HCT116 (cell line): ENCODE measurements at regions not wholly inside any gene's neighbourhood (a gene's known extent, or its start where the extent isn't known, plus 50 kb on each side); places are given as distances from the start of the nearest gene placed in this dataset.

Source experiments
- ATAC-seq: fragments of 200-7000 bp; cut with Tn5 transposase; 2 replicates; pipeline ENCODE4 v1.9.1; 2020; ENCODE audit warnings: mild to moderate bottlenecking, moderate library complexity
- BruUV-seq: library from RNA; stranded (reverse); fragments of 400-500 nt; replicated peaks from 2 replicates; lab custom pipeline; 2021; lab: Mats Ljungman, UMichigan
- CTCF ChIA-PET: fragments of 300-600 bp; sonication (Branson Sonifier 250); formaldehyde crosslinking; loops from one replicate; lab custom pipeline; 2021; ENCODE audit warnings: antibody characterized with exemption; lab: Charles Lee
- POLR2A ChIA-PET: fragments of 300-600, 350-600 bp; sonication (Branson Sonifier 250); formaldehyde crosslinking; loops from one replicate; lab custom pipeline; 2021; ENCODE audit warnings: antibody characterized with exemption; lab: Charles Lee
- RAD21 ChIA-PET, 2 experiments: fragments of 300-600 bp; sonication (Branson Sonifier 250); formaldehyde crosslinking; loops; one replicate each; lab custom pipeline; 2023; ENCODE audit warnings: low total read pairs in 2 of 2; ENCODE audit not compliant: uncharacterized antibody in 2 of 2, unreplicated experiment in 2 of 2, low non-redundant PET in 1 of 2; lab: Charles Lee
- DNase-seq: peaks from one replicate; pipeline ENCODE4 v3.0.0-alpha.2; 2010; ENCODE audit warnings: low read depth, low spot score
- H2AFZ ChIP-seq: fragments of 200-600 bp; shearing (Covaris generic), sonication (generic); 2 replicates; pipeline ENCODE4 v1.6.1; 2017; ENCODE audit warnings: low read depth, mixed run types, mixed read lengths, antibody characterized with exemption, low read length; ENCODE audit not compliant: poor library complexity, severe bottlenecking
- H3K27ac ChIP-seq: 2 replicates; pipeline ENCODE4 v1.5.1; 2012; ENCODE audit warnings: low read depth, low read length
- H3K27me3 ChIP-seq: fragments of 200-600 bp; sonication (generic); 2 replicates; pipeline ENCODE4 v1.6.1; 2016; ENCODE audit warnings: mixed run types, low read length, mixed read lengths; ENCODE audit not compliant: insufficient read depth
- H3K36me3 ChIP-seq, 2 experiments: fragments of 200-500 bp in 1 of 2; fragments of 200-600 bp in 1 of 2; sonication (Bioruptor generic) in 1 of 2; sonication (generic) in 1 of 2; 2 replicates each; pipeline versions ENCODE4 v1.5.1 to v1.6.1; 2014 to 2016; ENCODE audit warnings: low read length in 2 of 2, inconsistent platforms in 1 of 2, mixed read lengths in 1 of 2, mixed run types in 1 of 2; ENCODE audit not compliant: insufficient read depth in 2 of 2, control insufficient read depth in 1 of 2
- H3K4me1 ChIP-seq, 2 experiments: fragments of 200-600 bp in 1 of 2; sonication (generic) in 1 of 2; 2 replicates each; pipeline versions ENCODE4 v1.5.1 to v1.6.1; 2012 to 2017; ENCODE audit warnings: low read length in 2 of 2, inconsistent platforms in 1 of 2, mild to moderate bottlenecking in 1 of 2, mixed read lengths in 1 of 2, mixed run types in 1 of 2, moderate library complexity in 1 of 2; ENCODE audit not compliant: insufficient read depth in 2 of 2, control insufficient read depth in 1 of 2
- H3K4me2 ChIP-seq: fragments of 200-600 bp; sonication (generic); 2 replicates; pipeline ENCODE4 v1.6.1; 2017; ENCODE audit warnings: mixed run types, low read length, mixed read lengths
- H3K4me3 ChIP-seq, 2 experiments: fragments of 200-600 bp in 1 of 2; sonication (generic) in 1 of 2; replicated peaks in 1 of 2; 2 replicates each; pipeline ENCODE4 v1.5.1; 2011 to 2016; ENCODE audit warnings: low read length in 2 of 2, control low read depth in 1 of 2, low read depth in 1 of 2, mild to moderate bottlenecking in 1 of 2, mixed read lengths in 1 of 2, mixed run types in 1 of 2
- H3K79me2 ChIP-seq: fragments of 200-600 bp; sonication (generic); 2 replicates; pipeline ENCODE4 v1.6.1; 2017; ENCODE audit warnings: mild to moderate bottlenecking, mixed run types, low read length, moderate library complexity, mixed read lengths; ENCODE audit not compliant: insufficient read depth
- H3K9ac ChIP-seq: fragments of 200-600 bp; sonication (generic); 2 replicates; pipeline ENCODE4 v1.6.1; 2016; ENCODE audit warnings: low read length, mixed read lengths
- H3K9me2 ChIP-seq: fragments of 200-600 bp; sonication (generic), shearing (Covaris generic); 2 replicates; pipeline ENCODE4 v1.6.1; 2017; ENCODE audit warnings: mixed run types, mild to moderate bottlenecking, moderate library complexity; ENCODE audit not compliant: insufficient read depth
- H3K9me3 ChIP-seq, 2 experiments: fragments of 200-500 bp in 1 of 2; fragments of 200-600 bp in 1 of 2; sonication (Bioruptor generic) in 1 of 2; sonication (generic) in 1 of 2; 2 replicates each; pipeline ENCODE4 v1.6.1; 2014 to 2017; ENCODE audit warnings: low read length in 2 of 2, mixed read lengths in 2 of 2, inconsistent platforms in 1 of 2, low read depth in 1 of 2, mild to moderate bottlenecking in 1 of 2, mixed run types in 1 of 2, moderate library complexity in 1 of 2; ENCODE audit not compliant: control insufficient read depth in 1 of 2, insufficient read depth in 1 of 2
- H4K20me1 ChIP-seq: fragments of 200-600 bp; sonication (generic), shearing (Covaris generic); 2 replicates; pipeline ENCODE4 v1.6.1; 2017; ENCODE audit warnings: mixed run types, mild to moderate bottlenecking, moderate library complexity; ENCODE audit not compliant: insufficient read depth
- ATF3 ChIP-seq: IDR thresholded peaks from 2 replicates; pipeline ENCODE4 v1.6.1; 2012
- CTCF ChIP-seq, 3 experiments: fragments of 200-600 bp in 1 of 3; sonication (generic) in 1 of 3; IDR thresholded peaks in 2 of 3; conservative IDR thresholded peaks in 1 of 3; 2 replicates each; pipeline ENCODE4 v1.5.1; 2012 to 2017; ENCODE audit warnings: low read depth in 2 of 3, low read length in 2 of 3, antibody characterized with exemption in 1 of 3, borderline replicate concordance in 1 of 3, control low read depth in 1 of 3, mild to moderate bottlenecking in 1 of 3, mixed read lengths in 1 of 3, mixed run types in 1 of 3, moderate library complexity in 1 of 3; ENCODE audit not compliant: insufficient read depth in 1 of 3
- EGR1 ChIP-seq: IDR thresholded peaks from 2 replicates; pipeline ENCODE4 v1.6.1; 2012; ENCODE audit warnings: low read depth
- ELF1 ChIP-seq: IDR thresholded peaks from 2 replicates; pipeline ENCODE4 v1.6.1; 2012; ENCODE audit warnings: low read depth, borderline replicate concordance
- EZH2 ChIP-seq: fragments of 200-600 bp; sonication (generic); IDR thresholded peaks from 2 replicates; pipeline ENCODE4 v1.6.1; 2017; ENCODE audit warnings: antibody characterized with exemption, mixed run types
- FOSL1 ChIP-seq: IDR thresholded peaks from 2 replicates; pipeline ENCODE4 v1.6.1; 2012; ENCODE audit warnings: low read depth
- MAX ChIP-seq: IDR thresholded peaks from 2 replicates; pipeline ENCODE4 v1.6.1; 2012
- POLR2A ChIP-seq: IDR thresholded peaks from 2 replicates; pipeline ENCODE4 v1.7.0; 2011; ENCODE audit warnings: borderline replicate concordance; ENCODE audit not compliant: insufficient read depth, insufficient read length; ENCODE audit errors: extremely low read depth
- POLR2AphosphoS5 ChIP-seq: IDR thresholded peaks from 2 replicates; pipeline ENCODE4 v1.6.1; 2011; ENCODE audit warnings: mild to moderate bottlenecking, low read depth, low read length, moderate library complexity
- RAD21 ChIP-seq: IDR thresholded peaks from 2 replicates; pipeline ENCODE4 v1.6.1; 2012; ENCODE audit warnings: low read depth, mild to moderate bottlenecking
- SIN3A ChIP-seq: IDR thresholded peaks from 2 replicates; pipeline ENCODE4 v1.6.1; 2012; ENCODE audit warnings: low read depth
- SRF ChIP-seq: IDR thresholded peaks from 2 replicates; pipeline ENCODE4 v1.6.1; 2012; ENCODE audit warnings: low read depth
- TCF7L2 ChIP-seq: IDR thresholded peaks from 2 replicates; pipeline ENCODE4 v1.7.0; 2011; ENCODE audit warnings: borderline replicate concordance, inconsistent platforms; ENCODE audit not compliant: insufficient read depth, insufficient read length; ENCODE audit errors: extremely low read depth
- YY1 ChIP-seq: IDR thresholded peaks from 2 replicates; pipeline ENCODE4 v1.6.1; 2011; ENCODE audit warnings: low read length, low read depth, moderate library complexity, mild to moderate bottlenecking; ENCODE audit not compliant: insufficient replicate concordance; ENCODE audit errors: extremely low read depth
- ZBTB33 ChIP-seq: IDR thresholded peaks from 2 replicates; pipeline ENCODE4 v1.6.1; 2011; ENCODE audit warnings: mild to moderate bottlenecking, low read length, moderate library complexity; ENCODE audit not compliant: insufficient replicate concordance; ENCODE audit errors: extremely low read depth
- ZFX ChIP-seq: fragments of 450-650 bp; IDR thresholded peaks from 2 replicates; pipeline ENCODE4 v1.6.1; 2017
- ZNF274 ChIP-seq: fragments of 200-500 bp; sonication (Bioruptor generic); IDR thresholded peaks from 2 replicates; pipeline ENCODE4 v1.6.1; 2014; ENCODE audit warnings: mild to moderate bottlenecking, low read depth, low read length, inconsistent platforms
- intact Hi-C: fragments of 100-400 bp; cut with micrococcal nuclease; formaldehyde crosslinking; loops from 2 replicates; pipeline ENCODE4 v1.10.0; 2022

- H3K4me1 ChIP-seq = no peaks in the 10 kb centered on the region
- ChIA-PET RAD21 (no interaction called here), POLR2A (no interaction called here), CTCF (no interaction called here)
- no peaks in the 10 kb centered on the region for H3K9me3 ChIP-seq
- ATAC-seq (no peak), DNase-seq (no peak)
- H3K79me2 ChIP-seq = no peaks in the 10 kb centered on the region
- H3K27me3 ChIP-seq = no peaks in the 10 kb centered on the region
- no peak overlapping the region for H3K27ac ChIP-seq
- no peaks in the 10 kb centered on the region for H3K9me2 ChIP-seq
- no peak overlapping the region for H3K4me2 ChIP-seq
- H2AFZ ChIP-seq = no peak overlapping the region
- no peak overlapping the region for H3K9ac ChIP-seq
- TF ChIP-seq RAD21 = no peak
- TF ChIP-seq POLR2AphosphoS5 = no peak
- TF ChIP-seq SRF = no peak
- no peak for TF ChIP-seq ELF1
- TF ChIP-seq CTCF (IDR thresholded peaks at IDR 0.05 in 2 of 3, conservative IDR thresholded peaks at IDR 0.05 in 1 of 3; ENCODE audit: borderline replicate concordance in 1 of 3, insufficient read depth in 1 of 3, low read depth in 2 of 3, low read length in 2 of 3) = no peak
- TF ChIP-seq MAX = no peak
- no peak for TF ChIP-seq ATF3
- no peak for TF ChIP-seq SIN3A
- no peak for TF ChIP-seq FOSL1
- TF ChIP-seq ZBTB33 = no peak
- TF ChIP-seq EZH2 = no peak
- no peak for TF ChIP-seq POLR2A
- no peak for TF ChIP-seq TCF7L2
- no peak for TF ChIP-seq ZNF274
- no peak for TF ChIP-seq ZFX
- no peak for TF ChIP-seq EGR1
- no peak for TF ChIP-seq YY1
- H4K20me1 ChIP-seq = no peaks in the 10 kb centered on the region
- no peaks in the 10 kb centered on the region for H3K36me3 ChIP-seq
- intact Hi-C loops = no loop called here
- BruUV-seq = no TSS peak
- H3K4me3 ChIP-seq = no peak overlapping the region
These were observed 240.1 kb upstream of the FSTL5 start for GRCh38 chr4:162403932-162404331.
